ENCODE measurements at regions not wholly inside any gene's neighbourhood (a gene's known extent, or its start where the extent isn't known, plus 50 kb on each side); places are given as distances from the start of the nearest gene placed in this dataset.

- DNase-seq (ENCODE audit: low spot score) (no peak), ATAC-seq (no peak)
- no peaks in the 10 kb centered on the region for H3K36me3 Mint-ChIP-seq (ENCODE audit: low read depth)
Observed at GRCh38 chr3:25056036-25056755, 371.9 kb upstream of the RARB start.

More at GRCh38 chr3:25056036-25056755, 371.9 kb upstream of the RARB start:
- H3K4me1 Mint-ChIP-seq, result peaks cover 12% of the 10 kb centered on the region; the same call in 2 of the 3 replicates
- Histone ChIP-seq H3K27ac (ENCODE audit: low read depth) (no peak overlapping the region), H3K4me3 (no peak overlapping the region), H3K79me2 (replicated peaks; ENCODE audit: insufficient read depth) (no peaks in the 10 kb centered on the region), H3K9me2 (ENCODE audit: insufficient read depth) (no peaks in the 10 kb centered on the region), H2AFZ (no peak overlapping the region; the same call in 1 of the 2 replicates), H3K4me1 (ENCODE audit: insufficient read depth) (peaks cover 7% of the 10 kb centered on the region; the same call in 1 of the 2 replicates), H3K36me3 (ENCODE audit: insufficient read depth) (no peaks in the 10 kb centered on the region), H3K4me2 (no peak overlapping the region), H3F3A (replicated peaks; ENCODE audit: low read depth) (no peaks in the 10 kb centered on the region), H4K20me1 (replicated peaks; ENCODE audit: insufficient read depth) (no peaks in the 10 kb centered on the region), H3K27me3 (ENCODE audit: insufficient read depth) (no peaks in the 10 kb centered on the region)
- H3K27me3 Mint-ChIP-seq (ENCODE audit: insufficient read depth, low read depth, poor library complexity), result no peaks in the 10 kb centered on the region
- no peak overlapping the region for H3K4me3 Mint-ChIP-seq
- H3K9me3 Mint-ChIP-seq, result no peaks in the 10 kb centered on the region
- TF ChIP-seq CTCF (conservative IDR thresholded peaks at IDR 0.05; ENCODE audit: low read depth in 2 of 2), result no peak
- TF ChIP-seq ETS1 (IDR thresholded peaks at IDR 0.05), result no peak
- TF ChIP-seq REST (IDR thresholded peaks at IDR 0.05; ENCODE audit: unreplicated experiment), result no peak
- no peak for TF ChIP-seq ZNF462 (CRISPR knock-in tag; IDR thresholded peaks at IDR 0.05)
- TF ChIP-seq NANOG (IDR thresholded peaks at IDR 0.05; ENCODE audit: borderline replicate concordance), result no peak
- no peak for TF ChIP-seq ZNF114 (CRISPR knock-in tag; IDR thresholded peaks at IDR 0.05)
- no peak for TF ChIP-seq EZH2phosphoT487 (IDR thresholded peaks at IDR 0.05; ENCODE audit: unreplicated experiment)
- no peak for TF ChIP-seq EZH2 (IDR thresholded peaks at IDR 0.05; ENCODE audit: low read depth, unreplicated experiment)
- no peak for TF ChIP-seq STAT1 (IDR thresholded peaks at IDR 0.05; ENCODE audit: unreplicated experiment)
- TF ChIP-seq JUNB (IDR thresholded peaks at IDR 0.05; ENCODE audit: unreplicated experiment), result no peak
- no peak for TF ChIP-seq CREB1 (CRISPR knock-in tag; IDR thresholded peaks at IDR 0.05; ENCODE audit: low read depth)
- no peak for TF ChIP-seq ZNF331 (CRISPR knock-in tag; IDR thresholded peaks at IDR 0.05; ENCODE audit: low read depth)
- TF ChIP-seq POLR2AphosphoS5 (IDR thresholded peaks at IDR 0.05; ENCODE audit: low read depth), result no peak
- H3K27ac Mint-ChIP-seq, result no peak overlapping the region
